A204.1 (cell line): ENCODE measurements at regions not wholly inside any gene's neighbourhood (a gene's known extent, or its start where the extent isn't known, plus 50 kb on each side); places are given as distances from the start of the nearest gene placed in this dataset.
"Not testable (repeated sequence)": the region's sequence is repeated elsewhere in the genome, so short reads cannot be mapped to it uniquely, and the experiment has no call there.

ENCODE experiments used
- FAIRE-seq: peaks from 2 replicates; lab custom pipeline; 2012; peaks lifted over from hg19 to GRCh38; lab: Jason Lieb, UNC

DNA sequence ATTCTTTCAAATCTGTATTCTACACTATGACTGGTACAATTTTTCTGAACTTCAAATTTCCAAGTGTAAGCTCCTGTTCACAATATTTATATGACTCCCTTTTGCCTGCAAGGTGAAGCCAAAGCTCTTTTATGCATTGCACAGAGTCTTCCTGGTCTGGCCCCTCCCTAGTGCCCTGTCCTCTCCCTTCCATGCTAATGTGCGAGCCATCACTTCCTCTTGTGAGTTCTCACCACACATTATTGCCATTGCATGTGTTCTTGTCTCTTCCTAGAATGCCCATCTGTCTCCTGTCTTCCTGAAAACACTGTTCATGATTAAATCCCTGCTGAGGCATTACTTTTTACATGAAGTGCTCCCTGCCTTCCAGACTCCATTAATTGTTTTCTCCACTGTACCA, 169.9 kb downstream of the MC4R start:
- FAIRE-seq = no peak

DNA sequence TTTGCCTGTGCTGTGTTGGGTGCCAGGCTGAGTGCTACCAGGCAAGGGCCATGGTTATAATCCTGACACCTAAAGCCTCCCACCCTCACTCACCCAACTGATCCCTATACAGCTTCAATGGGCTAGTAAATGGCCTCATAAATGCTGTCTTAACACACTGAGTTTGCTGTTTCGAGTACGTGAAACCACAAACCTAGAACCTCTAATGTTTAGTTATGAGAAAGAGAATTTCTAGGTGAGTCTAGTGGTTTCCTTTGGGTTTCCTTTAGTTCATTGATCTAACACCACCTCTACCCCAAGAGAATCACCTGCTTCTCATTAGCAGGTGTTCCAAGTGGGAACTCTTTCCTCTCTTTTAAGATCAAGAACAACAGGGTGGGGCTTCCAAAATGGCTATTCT, 172.0 kb downstream of the MC4R start:
- FAIRE-seq = no peak

DNA sequence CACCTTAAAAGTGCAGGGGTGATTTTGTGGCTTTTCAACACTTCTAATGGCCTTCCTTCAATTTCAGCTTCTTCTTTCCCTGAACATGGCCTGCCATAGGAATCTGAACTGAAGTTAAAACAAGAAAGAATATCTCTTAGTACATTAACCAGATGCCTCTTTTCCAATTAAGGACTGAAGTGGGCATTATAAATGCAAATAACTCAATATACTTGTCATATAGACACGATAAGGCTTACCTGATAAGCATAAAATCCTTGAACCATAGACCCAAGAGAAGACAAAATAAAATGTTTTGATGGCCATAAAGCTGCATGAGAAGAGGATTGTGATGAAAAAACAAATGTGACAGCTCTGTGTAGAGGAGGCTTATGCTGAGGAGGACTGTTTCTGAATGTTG, 173.1 kb downstream of the MC4R start:
- FAIRE-seq = no peak

DNA sequence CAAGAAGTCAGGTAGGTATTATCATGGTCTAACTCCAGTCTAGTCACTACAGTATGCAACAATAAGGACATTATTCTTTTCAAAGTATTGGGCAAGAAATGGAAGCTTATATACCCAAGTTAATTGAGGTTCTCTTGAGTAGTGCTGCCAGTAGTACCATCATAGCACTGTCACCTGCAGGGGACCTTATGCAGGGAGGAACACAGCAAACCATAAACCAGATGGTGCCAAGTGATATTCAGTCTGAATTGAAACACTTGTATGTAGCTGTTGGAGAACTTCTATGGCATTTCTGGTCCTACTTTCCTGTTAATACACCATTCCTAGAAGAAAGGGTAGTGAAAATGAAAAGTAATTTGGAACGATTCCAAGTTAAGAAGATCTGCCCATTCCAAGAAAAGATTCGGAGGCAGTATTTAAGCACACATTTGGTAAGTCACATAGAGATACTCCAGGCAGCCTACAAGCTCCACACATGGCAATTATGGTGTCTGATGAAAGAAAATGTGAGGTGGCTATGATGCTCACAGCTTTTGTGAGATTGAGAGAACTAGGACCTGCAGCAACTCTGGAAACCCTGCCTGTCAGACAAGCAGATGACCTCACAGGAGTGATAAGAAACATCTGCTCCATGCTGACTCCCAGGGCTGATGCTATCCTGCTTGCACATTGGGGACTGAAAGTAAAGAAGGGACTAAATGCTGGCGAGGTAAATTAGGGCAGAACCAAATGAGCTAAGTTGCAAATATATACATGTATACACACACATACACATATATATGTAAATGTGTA, 174.7 kb downstream of the MC4R start:
- FAIRE-seq = no peak

DNA sequence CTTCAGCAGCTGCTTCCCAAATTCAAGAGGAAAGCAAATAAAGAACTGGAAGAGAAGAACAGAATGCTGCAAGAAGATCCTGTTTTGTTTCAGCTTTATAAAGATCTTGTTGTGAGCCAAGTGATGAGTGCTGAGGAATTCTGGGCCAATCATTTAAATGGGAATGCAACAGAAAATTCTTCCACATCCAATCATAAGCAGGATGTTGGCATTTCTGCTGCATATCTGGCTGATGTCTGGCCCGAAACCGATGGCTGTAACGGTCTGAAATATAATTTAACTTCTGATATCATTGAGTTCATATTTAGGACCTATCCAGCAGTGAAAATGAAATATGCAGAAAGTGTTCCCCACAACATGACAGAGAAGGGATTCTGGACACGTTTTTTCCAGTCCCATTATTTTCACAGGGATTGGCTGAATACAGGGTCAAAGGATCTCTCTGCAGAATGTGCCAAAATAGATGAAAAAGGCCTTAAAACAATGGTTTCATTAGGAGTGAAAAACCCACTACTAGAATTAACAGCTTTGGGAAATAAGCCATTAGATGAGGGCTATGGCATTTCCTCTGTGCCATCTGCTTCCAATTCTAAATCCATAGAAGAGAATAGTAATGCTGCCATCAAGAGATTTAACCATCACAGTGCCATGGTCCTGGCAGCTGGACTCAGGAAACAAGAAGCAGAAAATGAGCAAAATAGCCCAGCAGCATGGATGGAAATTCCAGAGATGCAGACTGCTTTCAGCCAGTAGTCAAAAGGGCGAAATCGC, 175.6 kb downstream of the MC4R start:
- FAIRE-seq = no peak

DNA sequence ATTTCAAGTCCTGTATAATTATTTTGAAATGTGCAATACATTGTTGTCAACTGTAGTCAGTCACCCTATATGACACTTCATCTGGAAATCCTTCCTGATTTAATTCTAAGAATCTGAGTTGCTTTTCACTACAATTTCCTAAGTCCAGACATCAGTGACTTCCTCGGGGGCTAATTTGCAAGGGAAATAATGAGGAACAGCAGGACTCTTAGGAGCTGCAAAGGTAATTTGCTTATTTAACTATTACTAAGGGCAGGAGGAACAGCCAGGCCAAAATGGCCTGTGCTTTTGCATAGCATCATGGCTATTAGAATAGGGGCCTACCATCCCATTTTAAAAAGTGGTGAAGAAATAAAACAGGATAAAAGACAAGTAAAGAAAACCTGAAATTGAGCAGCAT, 178.8 kb downstream of the MC4R start:
- FAIRE-seq = no peak

DNA sequence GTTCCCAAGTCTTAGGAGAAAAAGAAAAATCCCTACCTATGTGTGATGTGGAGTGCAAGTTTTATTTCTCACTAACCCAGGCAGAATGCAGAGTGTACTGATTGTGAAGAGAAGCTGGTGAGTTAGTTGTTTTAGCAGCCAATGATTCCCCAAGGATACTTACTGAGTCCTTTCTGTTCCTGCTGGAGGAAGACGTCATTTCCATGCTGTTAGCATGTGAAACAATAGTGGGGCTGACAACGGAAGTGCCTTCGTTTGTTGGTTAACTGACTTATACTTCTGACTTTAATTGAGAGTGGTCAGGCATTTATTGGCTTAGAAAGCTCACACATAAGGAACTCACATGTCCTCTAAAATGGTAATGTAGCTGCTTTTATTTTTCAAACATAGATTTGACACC, 180.6 kb downstream of the MC4R start:
- FAIRE-seq = no peak

DNA sequence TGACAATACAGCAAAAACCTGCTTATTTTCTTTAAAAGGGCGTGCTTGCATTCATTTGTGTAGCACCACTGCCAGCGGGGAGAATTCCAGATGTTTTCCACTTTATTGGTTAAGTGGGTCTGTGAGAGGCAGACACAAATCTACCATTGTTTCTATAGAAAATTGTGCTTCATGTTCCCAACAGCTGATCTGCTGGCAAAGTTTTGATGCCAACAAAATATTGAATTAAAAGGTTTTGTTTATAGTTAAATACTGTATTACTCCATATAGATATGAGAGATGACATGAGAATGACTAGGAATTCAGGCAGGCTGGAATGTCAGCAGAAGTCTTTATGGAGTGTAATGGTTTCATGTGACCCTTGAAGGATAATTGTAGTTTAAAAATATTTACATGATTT, 182.7 kb downstream of the MC4R start:
- no peak for FAIRE-seq

DNA sequence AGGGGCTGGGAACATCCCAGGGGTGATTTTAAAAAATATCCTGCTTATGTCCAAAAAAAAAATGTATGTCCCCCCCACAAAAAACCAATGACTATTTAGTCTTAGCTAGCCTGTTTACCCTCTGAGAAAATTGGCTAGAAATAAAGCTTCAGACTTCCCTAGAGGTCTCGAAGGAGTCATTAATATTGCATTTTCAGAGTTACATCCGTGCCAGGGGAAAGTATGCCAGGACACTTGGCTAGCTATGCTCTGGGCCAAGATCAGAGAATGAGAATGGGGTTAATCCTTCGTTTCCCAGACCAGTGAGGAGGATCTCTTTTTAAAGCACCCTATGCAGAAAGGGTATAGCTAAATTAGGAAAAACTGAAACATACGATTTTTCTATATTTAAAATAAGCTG, 183.6 kb downstream of the MC4R start:
- FAIRE-seq = no peak

DNA sequence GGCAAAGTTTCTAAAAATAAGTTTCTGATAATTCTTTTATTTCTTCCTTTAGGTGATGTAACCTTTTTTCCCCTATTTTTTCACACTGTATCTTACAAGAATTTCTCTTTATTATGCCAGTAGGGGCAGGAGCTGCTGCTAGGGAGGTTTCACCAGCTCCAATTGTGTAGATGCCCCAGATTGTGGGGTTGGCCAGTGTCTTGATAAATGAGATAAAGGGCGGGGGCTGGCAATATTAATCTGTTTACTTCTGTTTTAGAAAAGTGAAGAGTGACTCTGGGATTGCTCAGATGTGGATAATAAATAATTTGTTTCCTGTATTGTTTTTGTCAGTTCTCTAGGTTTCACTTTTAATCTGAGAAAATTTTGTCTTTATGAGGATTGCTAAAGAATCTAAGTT, 190.4 kb downstream of the MC4R start:
- FAIRE-seq = no peak

DNA sequence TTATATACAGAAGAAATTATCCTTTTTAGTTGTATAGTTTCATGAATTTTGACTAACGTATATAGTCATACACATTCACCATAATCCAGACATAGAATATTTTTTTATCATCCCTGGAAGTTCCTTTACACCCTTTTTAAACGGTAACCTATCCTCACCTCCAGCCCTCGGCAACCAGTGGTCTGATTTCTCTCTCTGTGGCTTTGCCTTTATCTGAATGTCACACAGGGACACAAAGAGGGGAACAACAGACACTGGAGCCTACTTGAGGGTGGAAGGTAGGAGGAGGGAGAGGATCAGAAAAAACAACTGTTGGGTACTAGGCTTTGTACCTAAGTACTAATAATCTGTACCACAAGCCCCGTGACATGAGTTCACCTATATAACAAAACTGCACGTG, 191.9 kb downstream of the MC4R start:
- FAIRE-seq = no peak

DNA sequence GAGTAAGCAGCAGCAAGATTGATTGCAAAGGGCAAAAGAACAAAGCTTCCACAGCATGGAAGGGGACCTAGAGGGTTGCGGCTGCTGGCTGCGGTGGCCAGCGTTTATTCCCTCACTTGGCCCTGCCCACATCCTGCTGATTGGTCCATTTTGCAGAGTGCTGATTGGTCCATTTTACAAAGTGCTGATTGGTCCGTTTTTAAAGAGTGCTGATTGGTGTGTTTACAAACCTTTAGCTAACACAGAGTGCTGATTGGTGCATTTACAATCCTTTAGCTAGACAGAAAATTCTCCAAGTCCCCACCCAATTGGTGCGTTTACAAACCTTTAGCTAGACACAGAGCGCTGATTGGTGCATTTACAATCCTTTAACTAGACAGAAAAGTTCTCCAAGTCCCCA, 194.4 kb downstream of the MC4R start:
- FAIRE-seq = not testable (repeated sequence)

DNA sequence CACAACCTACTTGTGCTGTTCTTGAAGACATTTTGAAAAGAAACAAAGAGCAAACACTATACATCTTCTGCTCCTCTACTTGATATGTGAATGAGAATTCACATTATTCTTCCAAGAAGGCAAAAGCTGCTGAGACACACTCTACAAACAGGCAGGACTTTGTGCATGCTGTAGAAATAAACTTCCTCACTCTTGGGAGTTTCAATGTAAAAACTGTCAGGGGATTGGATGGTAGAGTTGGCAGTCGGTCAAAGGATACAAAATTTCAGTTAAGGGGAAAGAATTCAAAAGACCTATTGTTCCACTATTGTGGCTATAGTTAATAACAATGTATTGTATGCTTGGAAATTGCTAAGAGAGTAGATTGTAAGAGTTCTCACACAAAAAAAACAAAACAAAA, 196.3 kb downstream of the MC4R start:
- FAIRE-seq = no peak

DNA sequence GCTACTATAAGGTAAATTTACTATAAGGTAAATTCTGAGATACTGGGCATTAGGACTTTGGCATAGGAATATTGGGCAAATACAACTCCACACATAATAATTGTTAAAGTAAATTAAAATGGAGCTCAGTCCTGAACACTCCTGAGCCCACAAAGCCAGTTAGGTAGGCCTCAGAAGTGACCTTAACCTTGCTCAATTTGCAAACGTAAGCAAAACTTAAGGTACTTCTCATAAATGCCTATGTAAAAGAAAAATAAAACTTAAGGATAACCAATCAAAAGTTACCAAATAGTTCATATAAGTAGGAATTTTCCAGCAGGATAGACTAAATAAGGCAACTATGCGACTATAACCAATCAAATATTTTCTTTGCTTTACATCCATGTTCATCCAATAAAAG, 197.7 kb downstream of the MC4R start:
- FAIRE-seq = no peak

DNA sequence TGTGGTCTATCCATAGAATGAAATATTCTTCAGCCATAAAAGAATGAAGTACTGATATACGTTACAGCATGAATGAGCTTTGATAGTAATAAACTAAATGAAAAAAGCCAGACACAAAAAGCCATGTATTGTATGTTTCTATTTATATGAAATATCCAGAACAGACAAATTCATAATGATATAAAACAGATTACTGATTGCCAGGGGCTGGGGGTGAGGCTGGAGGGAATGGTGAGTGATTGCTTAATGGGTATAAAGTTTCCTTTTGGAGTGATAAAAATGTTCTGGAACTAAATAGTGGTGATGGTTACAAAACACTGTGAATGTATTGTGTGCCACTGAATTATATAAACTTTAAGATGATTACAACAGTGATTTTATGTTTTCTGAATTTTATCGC, 200.5 kb downstream of the MC4R start:
- FAIRE-seq = no peak

DNA sequence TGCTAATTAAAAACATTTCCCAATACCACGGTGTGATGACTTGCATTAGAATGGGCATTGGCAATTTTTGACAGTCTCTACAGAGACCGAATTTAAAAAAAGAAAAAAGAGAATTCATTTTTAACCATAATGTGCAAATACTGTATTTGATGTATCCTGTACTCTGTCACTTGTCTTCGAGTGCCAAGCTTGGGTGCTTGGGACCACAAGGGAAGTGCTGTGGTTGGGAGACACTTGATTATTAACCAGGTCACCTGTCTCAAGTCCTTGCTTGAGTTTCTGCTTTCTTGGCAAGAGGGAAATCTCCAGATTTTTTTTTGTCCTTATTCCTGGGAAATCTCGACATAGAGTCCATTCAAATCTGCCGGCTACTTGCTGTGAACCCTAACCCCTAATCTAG, 209.0 kb downstream of the MC4R start:
- FAIRE-seq = no peak

DNA sequence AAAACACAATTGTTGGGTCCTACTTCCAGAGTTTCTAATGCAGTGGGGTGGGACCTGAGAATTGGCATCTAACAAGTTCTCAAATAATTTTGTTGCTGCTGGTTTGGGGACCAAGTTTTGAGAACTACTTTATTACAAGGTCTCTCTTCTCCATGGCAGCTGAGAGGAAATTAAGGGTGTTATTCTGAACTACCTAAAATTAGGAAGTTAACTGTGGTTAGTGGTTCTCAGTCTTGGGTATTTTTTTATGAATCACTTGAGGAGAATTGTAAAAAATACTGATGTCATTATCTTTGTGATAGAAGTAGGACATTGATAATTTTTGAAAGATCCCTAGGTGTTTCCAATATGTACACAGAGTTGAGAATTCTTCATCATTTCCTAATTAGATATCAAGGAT, 210.2 kb downstream of the MC4R start:
- no peak for FAIRE-seq

DNA sequence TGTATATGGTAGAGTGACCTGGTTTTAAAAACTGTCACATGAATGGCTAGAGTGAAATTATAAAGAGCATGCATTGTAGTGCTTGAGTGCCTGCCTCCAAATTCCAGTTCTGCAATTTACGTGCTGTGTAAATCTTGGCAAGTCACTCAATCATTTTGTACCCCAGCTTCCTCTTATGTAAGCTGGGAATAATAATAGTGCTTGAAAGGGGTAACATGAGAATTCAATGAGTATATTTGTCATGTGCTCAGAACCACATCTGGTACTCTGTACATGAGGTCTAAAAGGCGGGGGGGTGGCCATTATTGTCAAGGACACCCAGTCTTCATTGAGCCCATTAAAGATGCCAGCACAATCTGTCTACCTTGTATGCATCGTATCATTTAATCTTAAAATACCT, 214.8 kb downstream of the MC4R start:
- FAIRE-seq = no peak

DNA sequence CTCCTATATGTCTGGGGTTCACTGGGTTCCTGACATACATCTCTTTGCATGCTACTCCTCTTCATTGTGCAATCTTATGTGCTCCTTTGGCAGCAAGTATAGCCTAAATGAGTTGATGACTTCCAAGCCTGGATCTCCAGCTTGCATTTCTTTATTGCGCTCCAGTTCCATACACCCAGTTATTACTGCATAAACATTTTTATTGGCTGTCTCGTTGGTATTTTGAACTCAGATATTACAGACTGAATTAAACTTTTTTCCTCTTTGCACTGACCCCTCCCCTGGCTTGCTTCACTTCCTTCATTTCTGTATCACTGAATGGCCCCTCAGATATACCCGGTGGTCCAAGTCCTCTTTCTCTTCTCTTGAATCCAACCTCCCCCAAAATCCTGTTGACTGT, 219.2 kb downstream of the MC4R start:
- no peak for FAIRE-seq

DNA sequence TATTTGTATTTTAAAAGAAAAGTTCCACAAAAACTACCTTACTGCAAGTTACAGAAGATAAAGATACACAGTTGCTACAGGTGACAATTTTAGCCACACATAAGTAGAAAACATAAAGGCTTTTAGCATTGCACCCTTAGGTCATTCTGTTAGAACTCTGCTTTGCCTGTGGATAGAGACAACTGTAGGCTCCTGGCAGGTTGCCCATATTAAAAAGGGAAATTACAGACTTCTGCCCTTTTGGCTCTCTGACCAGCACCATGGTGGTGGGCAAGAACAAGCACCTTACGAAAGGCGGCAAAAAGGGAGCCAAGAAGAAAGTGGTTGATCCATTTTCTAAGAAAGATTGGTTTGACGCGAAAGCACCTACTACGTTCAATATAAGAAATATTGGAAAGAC, 223.3 kb downstream of the MC4R start:
- FAIRE-seq = no peak

DNA sequence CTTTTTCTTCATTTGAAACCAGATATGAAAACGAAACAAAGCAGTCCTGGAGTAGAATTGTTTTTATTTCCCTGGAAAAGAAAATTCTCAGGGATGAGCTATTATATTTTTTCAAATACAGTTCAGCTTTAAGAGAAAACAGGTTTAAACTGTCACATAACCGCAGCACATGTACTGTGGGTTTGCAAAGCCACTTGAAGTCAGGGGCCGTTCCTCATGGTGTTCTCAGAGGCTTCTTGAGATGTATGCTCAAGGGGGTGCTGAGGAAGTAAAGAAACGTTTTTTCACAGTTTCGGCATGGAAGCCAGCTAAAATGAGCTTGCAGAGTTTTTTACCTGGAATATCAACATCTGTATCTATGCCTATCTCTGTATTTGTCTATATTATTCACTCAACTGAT, 225.3 kb downstream of the MC4R start:
- no peak for FAIRE-seq

DNA sequence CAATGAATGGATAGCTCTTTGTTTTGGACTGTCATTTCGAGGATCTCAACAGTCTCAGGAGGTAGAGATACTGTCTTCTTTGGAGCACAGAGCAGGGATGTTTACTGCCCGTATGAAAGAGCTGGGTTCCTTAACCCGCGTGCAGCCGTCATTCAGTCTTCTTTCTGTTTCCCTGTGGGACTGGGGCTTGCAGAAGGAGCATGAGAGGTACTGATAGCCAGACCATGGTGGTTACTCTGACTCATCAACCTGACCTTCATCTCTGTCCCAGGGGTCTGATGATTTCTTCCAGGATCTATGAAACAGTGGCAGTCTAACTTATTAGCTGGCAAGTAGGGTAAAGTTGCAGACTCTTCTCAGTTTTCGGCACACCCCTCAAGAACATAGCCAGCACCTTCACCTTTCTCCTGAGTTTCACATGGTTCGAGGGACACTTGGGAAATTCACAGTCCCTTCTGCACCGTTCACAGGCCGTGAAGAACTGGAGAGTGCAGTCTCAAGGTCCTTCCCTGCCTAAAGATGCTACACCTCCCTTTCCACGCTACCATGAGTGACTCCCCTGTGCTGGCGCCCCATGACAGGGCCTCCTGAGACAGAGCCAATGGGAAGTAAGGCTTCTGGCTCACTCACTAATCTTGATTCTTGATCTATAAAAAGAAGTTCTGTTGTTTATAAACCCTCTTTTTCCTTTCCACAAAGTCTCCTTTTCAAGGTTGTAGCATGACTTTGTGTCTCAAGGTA, 226.2 kb downstream of the MC4R start:
- no peak for FAIRE-seq

DNA sequence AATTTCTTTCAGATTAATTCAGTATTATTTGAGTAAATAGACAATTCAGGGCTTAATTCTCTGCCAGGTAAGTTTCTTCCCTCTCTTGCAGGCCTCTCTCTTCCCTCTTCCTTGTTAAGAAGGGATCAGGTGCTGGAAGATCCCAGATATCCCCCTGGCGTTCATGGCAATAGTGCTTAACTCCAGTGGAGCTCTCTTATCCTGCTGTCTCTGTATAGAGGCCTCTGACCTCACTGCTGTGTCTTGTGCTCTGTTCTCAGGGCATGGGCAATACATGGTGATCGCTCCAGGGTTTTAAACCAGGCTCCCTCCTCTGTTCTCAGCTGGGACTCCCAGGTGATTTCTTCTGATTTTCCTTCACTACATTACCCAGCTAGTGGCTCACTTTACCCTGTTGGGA, 226.8 kb downstream of the MC4R start:
- no peak for FAIRE-seq
